HUES64 (cell line): ENCODE measurements at regions not wholly inside any gene's neighbourhood (a gene's known extent, or its start where the extent isn't known, plus 50 kb on each side); places are given as distances from the start of the nearest gene placed in this dataset.
"Not testable (repeated sequence)": the region's sequence is repeated elsewhere in the genome, so short reads cannot be mapped to it uniquely, and the experiment has no call there.

Source experiments
- H3K27ac ChIP-seq: 2 replicates; pipeline ENCODE4 v1.7.0; 2013; ENCODE audit warnings: low read depth, low read length, inconsistent platforms
- H3K27me3 ChIP-seq: 2 replicates; pipeline ENCODE4 v1.6.1; 2013; ENCODE audit warnings: mild to moderate bottlenecking, low read length; ENCODE audit not compliant: insufficient read depth
- H3K36me3 ChIP-seq: 2 replicates; pipeline ENCODE4 v1.6.1; 2013; ENCODE audit warnings: mild to moderate bottlenecking, low read length; ENCODE audit not compliant: insufficient read depth
- H3K4me1 ChIP-seq: 2 replicates; pipeline ENCODE4 v1.6.1; 2013; ENCODE audit warnings: mild to moderate bottlenecking, low read length, moderate library complexity; ENCODE audit not compliant: insufficient read depth
- H3K4me3 ChIP-seq: 2 replicates; pipeline ENCODE4 v1.5.1; 2013; ENCODE audit warnings: mild to moderate bottlenecking, low read length, moderate library complexity
- H3K9ac ChIP-seq: 2 replicates; pipeline ENCODE4 v1.6.1; 2013; ENCODE audit warnings: mild to moderate bottlenecking, low read depth, low read length
- H3K9me3 ChIP-seq: 2 replicates; pipeline ENCODE4 v1.6.1; 2013; ENCODE audit warnings: low read depth, low read length; ENCODE audit not compliant: insufficient read depth
- WGBS: fragments of 150-250, 120-280 bp; methylation state at CpG from one replicate; pipeline ENCODE4 v1.1.7; 2013; ENCODE audit warnings: missing lambda C conversion rate; 5-methylcytosine and 5-hydroxymethylcytosine counted together

GRCh38 chr2:111569356-111570199 is 314.4 kb downstream of the ANAPC1 start:
- H3K36me3 ChIP-seq, H3K9me3 ChIP-seq, H3K4me1 ChIP-seq, H3K27ac ChIP-seq, H3K27me3 ChIP-seq, H3K4me3 ChIP-seq, H3K9ac ChIP-seq: not testable (repeated sequence)
- 100% methylated on average over 3 of the region's 5 CpGs for WGBS

GRCh38 chr2:111570300-111571114 is 313.5 kb downstream of the ANAPC1 start:
- not testable (repeated sequence) for H3K4me3 ChIP-seq, H3K27ac ChIP-seq, H3K27me3 ChIP-seq, H3K9me3 ChIP-seq, H3K4me1 ChIP-seq, H3K9ac ChIP-seq, H3K36me3 ChIP-seq
- 86% methylated on average over 4 of the region's 9 CpGs for WGBS

GRCh38 chr2:111574803-111575202 is 309.2 kb downstream of the ANAPC1 start:
- not testable (repeated sequence) for H3K4me1 ChIP-seq, H3K4me3 ChIP-seq, H3K9me3 ChIP-seq, H3K27me3 ChIP-seq, H3K9ac ChIP-seq, H3K27ac ChIP-seq, H3K36me3 ChIP-seq
- 93% methylated on average over 4 of the region's 4 CpGs for WGBS

GRCh38 chr2:111577154-111577885 is 306.7 kb downstream of the ANAPC1 start:
- 85% methylated on average over 11 of the region's 18 CpGs for WGBS
- not testable (repeated sequence) for H3K36me3 ChIP-seq, H3K27me3 ChIP-seq, H3K4me1 ChIP-seq, H3K27ac ChIP-seq, H3K4me3 ChIP-seq, H3K9me3 ChIP-seq, H3K9ac ChIP-seq

GRCh38 chr2:111579500-111580134 is 304.4 kb downstream of the ANAPC1 start:
- not testable (repeated sequence) for H3K4me3 ChIP-seq, H3K9ac ChIP-seq, H3K27me3 ChIP-seq, H3K4me1 ChIP-seq, H3K27ac ChIP-seq, H3K36me3 ChIP-seq, H3K9me3 ChIP-seq
- 87% methylated on average over 8 of the region's 10 CpGs for WGBS

- not testable (repeated sequence) for H3K9ac ChIP-seq, H3K27ac ChIP-seq, H3K4me3 ChIP-seq, H3K36me3 ChIP-seq, H3K9me3 ChIP-seq, H3K4me1 ChIP-seq, H3K27me3 ChIP-seq
- no CpG with 5 or more reads among the region's 6 CpGs for WGBS
These were observed 303.4 kb downstream of the ANAPC1 start for GRCh38 chr2:111580616-111581015.

- H3K4me1 ChIP-seq, H3K4me3 ChIP-seq, H3K27ac ChIP-seq, H3K36me3 ChIP-seq, H3K9me3 ChIP-seq, H3K9ac ChIP-seq, H3K27me3 ChIP-seq: not testable (repeated sequence)
- 81% methylated on average over 5 of the region's 6 CpGs for WGBS
These were observed 301.9 kb downstream of the ANAPC1 start for GRCh38 chr2:111582090-111582489.

GRCh38 chr2:111583480-111583879 is 300.5 kb downstream of the ANAPC1 start:
- H3K4me1 ChIP-seq, H3K4me3 ChIP-seq, H3K27me3 ChIP-seq, H3K36me3 ChIP-seq, H3K27ac ChIP-seq, H3K9me3 ChIP-seq, H3K9ac ChIP-seq: not testable (repeated sequence)
- WGBS: no CpG with 5 or more reads among the region's 3 CpGs

- 100% methylated on average over 1 of the region's 2 CpGs for WGBS
- H3K4me1 ChIP-seq, H3K27me3 ChIP-seq, H3K36me3 ChIP-seq, H3K9ac ChIP-seq, H3K9me3 ChIP-seq, H3K27ac ChIP-seq, H3K4me3 ChIP-seq: not testable (repeated sequence)
These were observed 299.5 kb downstream of the ANAPC1 start for GRCh38 chr2:111584540-111584939.

- not testable (repeated sequence) for H3K4me1 ChIP-seq, H3K9ac ChIP-seq, H3K9me3 ChIP-seq, H3K4me3 ChIP-seq, H3K27me3 ChIP-seq, H3K27ac ChIP-seq, H3K36me3 ChIP-seq
- WGBS: 90% methylated on average over 4 of the region's 6 CpGs
These were observed 299.0 kb downstream of the ANAPC1 start for GRCh38 chr2:111584950-111585349.

- H3K27ac ChIP-seq, H3K4me1 ChIP-seq, H3K9ac ChIP-seq, H3K9me3 ChIP-seq, H3K36me3 ChIP-seq, H3K27me3 ChIP-seq, H3K4me3 ChIP-seq: not testable (repeated sequence)
- WGBS: 81% methylated on average over 1 of the region's 2 CpGs
These were observed 298.0 kb downstream of the ANAPC1 start for GRCh38 chr2:111586014-111586413.
